ENCODE measurements at regions not wholly inside any gene's neighbourhood (a gene's known extent, or its start where the extent isn't known, plus 50 kb on each side); places are given as distances from the start of the nearest gene placed in this dataset.
"Not testable (repeated sequence)": the region's sequence is repeated elsewhere in the genome, so short reads cannot be mapped to it uniquely, and the experiment has no call there.

- H3K27ac ChIP-seq: no peak overlapping the region
- peak; percentile 82 for TF ChIP-seq CTCF (conservative IDR thresholded peaks at IDR 0.05)
These were observed 448.5 kb downstream of the TMEM121 start for GRCh38 chr14:105974902-105975301.

GRCh38 chr14:105978618-105979295, 452.4 kb downstream of the TMEM121 start:
- no peak overlapping the region for H3K27ac ChIP-seq
- TF ChIP-seq CTCF (conservative IDR thresholded peaks at IDR 0.05): no peak

DNA sequence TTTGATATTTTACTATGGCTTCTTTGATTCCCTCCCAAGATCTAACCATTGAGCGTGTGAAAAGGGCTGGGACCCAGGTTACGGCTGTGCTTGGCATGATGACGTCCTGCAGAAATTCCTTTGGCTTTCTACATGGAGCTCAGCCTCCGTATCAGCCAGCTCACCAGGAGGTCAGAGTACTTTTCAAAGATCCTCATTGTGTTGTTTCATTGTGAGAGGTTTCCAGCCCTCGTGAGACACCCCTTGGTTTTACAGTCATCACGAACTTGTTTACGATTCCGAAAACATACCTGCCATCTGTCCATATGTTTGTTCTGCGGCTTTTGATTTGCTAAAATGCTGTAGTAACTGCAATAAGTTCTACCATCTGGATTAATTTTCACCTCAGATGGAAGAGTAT, 453.1 kb downstream of the TMEM121 start:
- TF ChIP-seq CTCF (conservative IDR thresholded peaks at IDR 0.05): no peak
- no peak overlapping the region for H3K27ac ChIP-seq

GRCh38 chr14:105980224-105980623, 453.8 kb downstream of the TMEM121 start:
- TF ChIP-seq CTCF (conservative IDR thresholded peaks at IDR 0.05): no peak
- no peak overlapping the region for H3K27ac ChIP-seq

DNA sequence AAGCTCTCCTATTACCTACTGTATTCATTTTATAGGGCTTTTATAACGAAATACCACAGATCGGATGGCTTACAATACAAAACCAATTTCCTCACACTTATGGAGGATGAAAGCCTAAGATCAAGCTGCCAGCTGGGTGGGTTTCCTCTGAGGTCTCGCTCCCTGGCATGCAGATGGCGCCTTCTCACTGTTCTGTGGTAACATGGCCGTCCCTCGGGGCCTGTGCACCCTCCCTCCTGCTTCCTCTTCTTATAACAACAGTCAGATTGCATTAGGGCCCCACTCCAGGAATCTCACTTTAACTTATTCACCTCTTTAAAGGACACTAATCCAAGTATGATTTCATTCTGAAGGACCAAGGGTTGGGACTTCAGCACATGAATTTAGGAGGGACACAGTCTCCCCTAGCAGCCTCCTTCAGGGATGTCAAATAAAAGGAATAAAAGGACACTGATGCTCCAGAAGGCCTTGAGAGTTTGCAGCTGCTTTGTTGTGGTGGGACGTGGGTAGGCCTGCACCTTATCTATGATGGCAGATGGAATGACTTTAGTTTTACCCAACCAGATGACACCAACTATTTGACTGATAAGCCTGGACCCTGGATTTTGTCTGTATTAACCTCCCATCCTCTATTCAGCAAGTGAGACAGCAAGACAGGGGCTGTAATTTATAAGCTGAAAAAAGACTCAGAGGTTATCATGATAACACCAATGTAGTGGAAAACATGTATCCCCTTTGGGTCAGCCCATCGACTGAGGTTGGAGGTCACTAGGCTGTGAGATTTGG, 455.3 kb downstream of the TMEM121 start:
- not testable (repeated sequence) for H3K27ac ChIP-seq

GRCh38 chr14:105982664-105983063, 456.3 kb downstream of the TMEM121 start:
- TF ChIP-seq CTCF (conservative IDR thresholded peaks at IDR 0.05): no peak
- no peak overlapping the region for H3K27ac ChIP-seq

- no peak for TF ChIP-seq CTCF (conservative IDR thresholded peaks at IDR 0.05)
- no peak overlapping the region for H3K27ac ChIP-seq
These were observed 460.5 kb downstream of the TMEM121 start for GRCh38 chr14:105986894-105987284.

DNA sequence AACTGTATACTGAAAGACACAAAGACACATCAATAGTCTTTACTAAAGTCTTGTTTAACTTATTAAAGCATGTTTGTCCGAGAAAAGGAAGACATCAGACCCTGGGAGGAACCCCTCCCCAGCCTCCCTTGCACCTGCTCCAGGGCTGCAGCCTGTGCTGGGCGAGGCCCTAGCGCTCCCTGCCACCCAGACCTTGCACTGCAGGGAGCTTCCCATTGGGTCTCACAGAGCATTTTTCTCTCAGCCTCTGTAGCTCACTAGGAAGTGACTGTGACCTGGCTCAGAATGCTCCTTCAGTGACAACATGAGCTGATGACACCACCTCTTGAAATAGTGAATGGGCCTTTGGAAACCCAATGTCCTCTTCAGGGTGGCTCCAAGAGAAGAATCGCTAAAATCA, 461.2 kb downstream of the TMEM121 start:
- H3K27ac ChIP-seq: no peak overlapping the region
- no peak for TF ChIP-seq CTCF (conservative IDR thresholded peaks at IDR 0.05)

Data from VCaP (cell line).